Naive B cell (primary cell): ENCODE measurements at regions not wholly inside any gene's neighbourhood (a gene's known extent, or its start where the extent isn't known, plus 50 kb on each side); places are given as distances from the start of the nearest gene placed in this dataset.
"Not testable (repeated sequence)": the region's sequence is repeated elsewhere in the genome, so short reads cannot be mapped to it uniquely, and the experiment has no call there.

Experiments used
- ATAC-seq, 2 donors: fragments of 150-1000 bp; cut with Tn5 transposase; 2 replicates each; pipeline ENCODE4 v1.10.0; 2021; ENCODE audit warnings: low read depth in 2 of 2, mild to moderate bottlenecking in 2 of 2, moderate library complexity in 2 of 2
- DNase-seq: peaks from one replicate; pipeline ENCODE4 v3.0.0; 2022
- H3K27ac Mint-ChIP-seq, 6 donors: one replicate each; pipeline ENCODE4 v1.8.0; 2020 to 2022; ENCODE audit warnings: mild to moderate bottlenecking in 6 of 6, mixed read lengths in 6 of 6, moderate library complexity in 5 of 6, inconsistent platforms in 2 of 6
- H3K27me3 Mint-ChIP-seq, 3 donors: one replicate each; pipeline ENCODE4 v1.8.0; 2021 to 2022; ENCODE audit warnings: mixed read lengths in 3 of 3, mild to moderate bottlenecking in 1 of 3
- H3K36me3 Mint-ChIP-seq, 2 donors: one replicate each; pipeline ENCODE4 v1.8.0; 2020 to 2022; ENCODE audit warnings: mixed read lengths in 2 of 2, inconsistent platforms in 1 of 2, mild to moderate bottlenecking in 1 of 2
- H3K4me1 Mint-ChIP-seq, 3 donors: one replicate each; pipeline ENCODE4 v1.8.0; 2020 to 2022; ENCODE audit warnings: mixed read lengths in 3 of 3, inconsistent platforms in 1 of 3, mild to moderate bottlenecking in 1 of 3, moderate library complexity in 1 of 3
- H3K4me3 Mint-ChIP-seq, 8 donors: one replicate each; pipeline ENCODE4 v1.8.0; 2020 to 2022; ENCODE audit warnings: mild to moderate bottlenecking in 8 of 8, mixed read lengths in 8 of 8, moderate library complexity in 8 of 8, inconsistent platforms in 2 of 8
- H3K9me3 Mint-ChIP-seq, 7 donors: one replicate each; pipeline ENCODE4 v1.8.0; 2020 to 2022; ENCODE audit warnings: mixed read lengths in 7 of 7, mild to moderate bottlenecking in 5 of 7, inconsistent platforms in 2 of 7, moderate library complexity in 1 of 7

DNA sequence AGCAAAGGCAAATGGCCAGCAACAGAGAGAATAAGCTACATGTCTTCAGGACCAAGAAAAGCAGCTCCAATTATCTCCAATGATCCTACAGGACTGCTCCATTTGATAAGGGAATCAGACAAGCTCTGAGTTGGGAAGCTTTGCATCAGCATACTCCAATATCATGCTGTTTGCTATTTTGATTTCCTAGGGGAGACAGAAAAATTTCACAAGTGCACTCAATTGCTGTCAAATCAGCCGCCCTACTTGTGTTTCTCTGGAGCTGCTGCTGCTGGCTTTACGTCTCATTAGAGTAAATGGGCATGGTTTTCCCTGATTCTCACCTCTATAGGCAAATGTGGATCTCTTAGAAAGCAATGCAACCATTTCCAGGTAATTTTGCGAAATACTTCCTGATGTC lies 201.7 kb downstream of the PRELID2 start:
- peaks cover 0 to 2% (median 0%) of the 10 kb centered on the region in 7 donors for H3K9me3 Mint-ChIP-seq
- no peaks in the 10 kb centered on the region for H3K36me3 Mint-ChIP-seq

DNA sequence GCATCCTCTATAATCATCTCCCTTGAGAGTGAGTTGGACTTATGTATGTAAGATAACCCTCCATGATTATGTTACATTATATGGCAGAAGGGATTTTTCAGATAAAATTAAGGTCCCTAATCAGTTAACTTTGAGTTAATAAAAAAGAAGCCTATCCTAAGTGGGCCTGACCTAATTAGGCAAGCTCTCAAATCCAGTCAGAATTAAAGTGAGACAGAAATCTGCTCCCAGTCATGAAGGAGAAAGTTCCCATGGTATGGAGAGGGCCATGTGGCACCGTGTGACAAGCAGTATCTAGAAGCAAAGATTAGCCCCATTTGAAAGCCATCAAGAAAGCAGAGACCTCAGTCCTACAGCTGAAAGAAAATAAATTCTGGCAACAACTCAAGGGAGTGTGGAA lies 202.4 kb downstream of the PRELID2 start:
- DNase-seq (no peak), ATAC-seq (no peak)
- peaks cover 0 to 5% (median 0%) of the 10 kb centered on the region in 3 donors for H3K27me3 Mint-ChIP-seq
- H3K4me1 Mint-ChIP-seq: no peaks in the 10 kb centered on the region
- no peak overlapping the region for H3K4me3 Mint-ChIP-seq
- H3K9me3 Mint-ChIP-seq: no peaks in the 10 kb centered on the region
- no peak overlapping the region for H3K27ac Mint-ChIP-seq
- no peaks in the 10 kb centered on the region for H3K36me3 Mint-ChIP-seq

More for the DNA sequence above, 201.7 kb downstream of the PRELID2 start:
- Mint-ChIP-seq H3K27ac (no peak overlapping the region), H3K4me1 (no peaks in the 10 kb centered on the region), H3K4me3 (no peak overlapping the region), H3K27me3 (peaks cover 0 to 5% (median 0%) of the 10 kb centered on the region in 3 donors)
- ATAC-seq (no peak), DNase-seq (no peak)

DNA sequence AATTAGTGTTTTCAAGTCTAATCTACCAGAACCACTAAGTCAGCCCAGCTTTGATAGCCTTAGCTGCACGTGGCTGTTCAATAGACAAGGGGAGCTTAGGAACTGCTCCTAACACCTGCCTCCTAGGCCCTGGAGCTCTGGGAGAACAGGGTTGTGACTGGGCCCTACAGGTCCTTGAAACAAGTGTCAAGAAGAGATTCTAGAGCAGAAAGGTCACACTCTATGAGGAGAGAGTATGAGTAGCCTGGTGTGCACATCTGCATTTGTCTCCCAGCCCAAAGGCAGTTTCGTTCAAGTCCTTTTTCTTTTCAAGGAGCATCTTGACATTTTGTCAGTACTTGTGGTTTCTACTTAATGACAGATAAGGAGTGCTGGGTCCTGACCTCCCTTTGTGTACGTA lies 206.1 kb downstream of the PRELID2 start:
- Mint-ChIP-seq H3K4me3 (no peak overlapping the region), H3K9me3 (peaks cover 0 to 4% (median 2%) of the 10 kb centered on the region in 7 donors), H3K36me3 (no peaks in the 10 kb centered on the region), H3K4me1 (no peaks in the 10 kb centered on the region), H3K27me3 (peaks cover 0 to 1% (median 0%) of the 10 kb centered on the region in 3 donors), H3K27ac (no peak overlapping the region)
- DNase-seq (no peak), ATAC-seq (no peak)

DNA sequence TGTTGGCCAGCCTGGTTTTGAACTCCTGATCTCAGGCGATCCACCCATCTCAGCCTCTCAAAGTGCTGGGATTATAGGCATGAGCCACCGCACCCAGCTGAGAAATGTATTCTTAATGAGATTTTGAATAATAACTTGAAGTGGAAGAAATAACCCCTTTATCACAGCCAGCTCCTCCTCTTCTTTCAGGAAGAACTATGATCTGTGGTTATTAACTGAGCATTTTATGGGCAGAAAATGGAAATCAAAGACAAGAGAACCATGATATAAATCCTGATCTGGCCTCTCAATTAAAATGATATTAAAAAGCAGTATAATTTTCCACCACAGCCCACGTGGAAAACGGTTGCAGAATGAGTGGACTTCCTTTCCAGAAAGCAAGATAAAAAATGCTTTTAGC lies 206.6 kb downstream of the PRELID2 start:
- Mint-ChIP-seq H3K4me1 (no peaks in the 10 kb centered on the region), H3K27me3 (no peaks in the 10 kb centered on the region), H3K4me3 (no peak overlapping the region), H3K27ac (no peak overlapping the region), H3K9me3 (peaks cover 0 to 7% (median 5%) of the 10 kb centered on the region in 7 donors), H3K36me3 (no peaks in the 10 kb centered on the region)
- no peak for DNase-seq
- ATAC-seq: no peak

DNA sequence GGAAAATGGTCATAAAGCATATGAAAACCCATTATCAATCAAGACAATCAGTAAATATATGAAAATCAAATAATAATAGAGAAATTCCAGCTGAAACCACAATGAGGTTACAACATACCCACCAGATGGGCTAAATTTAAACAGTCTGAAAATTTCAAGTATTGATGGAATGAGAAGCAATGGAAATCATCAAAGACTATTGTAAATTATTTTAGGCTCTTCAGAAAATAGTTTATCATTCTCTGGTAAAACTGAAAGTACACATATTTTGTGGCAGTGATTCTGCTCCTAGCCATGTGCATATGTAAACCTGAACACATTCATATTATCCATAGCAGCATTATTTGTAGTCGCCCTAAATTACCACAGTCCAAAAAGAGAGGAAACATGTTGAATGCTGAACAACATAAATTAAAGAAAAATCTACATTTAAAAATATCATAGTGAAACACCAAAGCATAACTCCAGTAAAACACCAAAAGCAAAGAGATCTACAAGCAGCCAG lies 215.3 kb downstream of the PRELID2 start:
- H3K9me3 Mint-ChIP-seq: peaks cover 3 to 30% (median 11%) of the 10 kb centered on the region in 7 donors
- H3K4me1 Mint-ChIP-seq: no peaks in the 10 kb centered on the region
- DNase-seq (no peak), ATAC-seq (no peak)
- H3K27ac Mint-ChIP-seq: no peak overlapping the region
- no peaks in the 10 kb centered on the region for H3K27me3 Mint-ChIP-seq
- no peak overlapping the region for H3K4me3 Mint-ChIP-seq
- no peaks in the 10 kb centered on the region for H3K36me3 Mint-ChIP-seq

DNA sequence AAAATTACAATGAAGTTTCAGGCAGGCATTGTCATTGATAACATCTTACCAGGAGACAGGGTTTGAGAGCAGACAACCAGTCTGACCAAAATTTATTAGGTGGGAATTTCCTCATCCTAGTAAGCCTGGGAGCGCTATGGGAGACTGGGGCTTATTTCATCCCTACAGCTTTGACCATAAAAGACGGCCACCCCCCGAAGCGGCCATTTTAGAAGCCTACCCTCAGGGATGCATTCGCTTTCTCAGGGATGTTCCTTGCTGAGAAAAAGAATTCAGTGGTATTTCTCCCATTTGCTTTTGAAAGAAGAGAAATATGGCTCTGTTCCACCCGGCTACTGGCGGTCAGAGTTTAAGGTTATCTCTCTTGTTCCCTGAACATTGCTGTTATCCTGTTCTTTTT lies 218.4 kb downstream of the PRELID2 start:
- not testable (repeated sequence) for H3K27ac Mint-ChIP-seq, H3K27me3 Mint-ChIP-seq, DNase-seq, H3K4me1 Mint-ChIP-seq, ATAC-seq, H3K4me3 Mint-ChIP-seq, H3K36me3 Mint-ChIP-seq
- H3K9me3 Mint-ChIP-seq: peaks cover 3 to 27% (median 11%) of the 10 kb centered on the region in 7 donors

DNA sequence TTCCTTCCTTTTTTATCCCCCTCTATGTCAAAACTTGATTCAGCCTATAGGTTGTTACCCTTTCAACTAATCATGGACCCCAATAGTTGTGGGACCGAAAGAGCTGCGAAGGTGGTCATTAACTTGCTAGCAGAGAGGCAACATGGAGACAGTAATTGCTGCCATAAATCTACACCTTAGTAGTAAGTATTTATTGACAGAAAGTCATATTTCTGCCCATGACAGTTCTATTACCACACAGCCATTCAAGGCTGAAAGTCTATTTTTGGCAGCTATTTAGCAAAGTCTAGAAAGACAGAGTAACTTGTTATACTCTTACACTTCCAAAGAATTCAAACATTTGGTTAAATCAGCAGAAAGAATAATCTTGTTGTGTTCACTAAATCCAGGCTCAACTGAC lies 236.2 kb downstream of the PRELID2 start:
- Mint-ChIP-seq H3K27ac (no peak overlapping the region), H3K4me1 (no peaks in the 10 kb centered on the region), H3K27me3 (no peaks in the 10 kb centered on the region), H3K4me3 (no peak overlapping the region), H3K36me3 (no peaks in the 10 kb centered on the region), H3K9me3 (peaks cover 0 to 13% (median 4%) of the 10 kb centered on the region in 7 donors)
- no peak for ATAC-seq
- no peak for DNase-seq

DNA sequence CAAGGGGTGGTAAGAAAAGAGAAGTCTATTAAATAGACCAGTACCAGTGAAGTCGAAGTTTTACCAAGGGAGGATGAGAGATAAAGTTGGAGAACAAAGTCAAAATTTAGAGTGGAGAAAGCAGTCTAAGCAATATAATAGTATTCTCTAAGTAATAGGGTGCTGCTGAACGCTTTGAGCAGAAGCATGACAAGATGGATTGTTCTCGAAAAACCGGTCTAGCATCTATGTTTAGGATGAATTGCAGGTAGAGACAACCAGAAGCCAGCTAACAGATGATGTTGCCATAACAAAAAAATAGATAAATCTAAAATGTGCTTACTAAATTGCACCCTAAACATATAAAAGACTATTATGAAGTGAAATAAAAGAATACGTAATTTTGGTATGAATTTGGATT lies 237.0 kb downstream of the PRELID2 start:
- ATAC-seq (no peak), DNase-seq (no peak)
- no peak overlapping the region for H3K4me3 Mint-ChIP-seq
- no peaks in the 10 kb centered on the region for H3K27me3 Mint-ChIP-seq
- no peak overlapping the region for H3K27ac Mint-ChIP-seq
- no peaks in the 10 kb centered on the region for H3K36me3 Mint-ChIP-seq
- H3K4me1 Mint-ChIP-seq: no peaks in the 10 kb centered on the region
- H3K9me3 Mint-ChIP-seq: peaks cover 0 to 13% (median 1%) of the 10 kb centered on the region in 7 donors

DNA sequence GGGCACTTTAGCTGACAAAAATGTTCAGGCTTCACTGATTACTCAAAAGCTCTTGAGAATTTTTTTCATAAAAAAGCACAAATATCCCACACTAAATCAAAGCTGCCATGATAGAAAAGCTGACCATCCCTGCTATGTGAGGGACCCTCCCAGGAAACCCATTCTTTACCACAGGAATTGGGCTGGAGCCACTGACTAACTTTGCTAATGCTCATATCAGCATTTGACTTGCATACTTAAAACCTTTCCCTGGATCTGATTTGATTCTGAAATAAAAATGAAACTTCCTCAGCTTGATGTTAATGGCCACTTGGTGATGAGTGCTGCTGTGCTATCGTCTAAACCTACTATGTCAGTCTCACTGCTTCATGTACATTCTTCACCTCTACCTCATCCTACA lies 243.6 kb downstream of the PRELID2 start:
- H3K27me3 Mint-ChIP-seq: no peaks in the 10 kb centered on the region
- no peak overlapping the region for H3K4me3 Mint-ChIP-seq
- H3K4me1 Mint-ChIP-seq: no peaks in the 10 kb centered on the region
- ATAC-seq: no peak
- H3K27ac Mint-ChIP-seq: no peak overlapping the region
- no peak for DNase-seq
- no peaks in the 10 kb centered on the region for H3K36me3 Mint-ChIP-seq
- H3K9me3 Mint-ChIP-seq: peaks cover 0 to 6% (median 2%) of the 10 kb centered on the region in 7 donors

DNA sequence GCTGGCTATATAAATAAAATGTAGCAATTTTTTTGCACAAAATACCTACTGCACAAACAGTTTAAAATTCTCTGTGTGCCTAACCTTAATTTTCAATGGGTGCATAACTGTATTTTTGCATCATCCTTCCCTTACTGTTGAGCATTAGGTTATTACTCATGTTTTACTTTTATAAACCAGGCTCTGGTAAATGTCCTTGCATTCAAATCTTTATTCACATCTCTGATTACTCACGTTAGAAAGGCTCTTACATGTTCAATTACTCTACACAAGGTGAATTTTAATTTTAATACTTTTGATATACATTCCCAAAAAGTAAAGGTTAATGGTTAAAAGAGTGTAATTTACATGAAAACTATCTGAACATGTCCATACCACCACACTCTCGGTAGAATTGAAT lies 246.1 kb downstream of the PRELID2 start:
- ATAC-seq: no peak
- Mint-ChIP-seq H3K27ac (no peak overlapping the region), H3K4me1 (no peaks in the 10 kb centered on the region), H3K27me3 (no peaks in the 10 kb centered on the region), H3K9me3 (peaks cover 0 to 9% (median 5%) of the 10 kb centered on the region in 7 donors), H3K36me3 (no peaks in the 10 kb centered on the region), H3K4me3 (no peak overlapping the region)
- DNase-seq: no peak

DNA sequence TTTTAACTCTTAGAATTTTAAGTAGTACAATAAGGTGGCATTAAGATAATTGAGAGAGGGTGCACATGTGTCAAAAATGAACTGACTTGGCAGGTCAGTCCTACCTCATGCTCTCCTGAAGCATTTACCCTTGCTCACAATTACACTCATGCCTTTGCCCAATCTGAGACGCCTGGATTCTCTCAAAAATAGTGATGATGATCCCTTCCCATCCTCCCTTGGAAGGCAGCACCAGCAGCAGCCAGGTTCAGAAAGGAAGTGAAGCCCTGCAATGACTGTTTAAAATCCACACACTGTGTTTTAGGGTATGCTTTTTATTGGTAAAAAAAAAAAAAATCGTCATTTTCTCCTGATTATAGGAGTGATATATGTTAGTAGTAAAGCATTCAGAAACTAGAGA lies 246.6 kb downstream of the PRELID2 start:
- no peaks in the 10 kb centered on the region for H3K36me3 Mint-ChIP-seq
- H3K4me3 Mint-ChIP-seq: no peak overlapping the region
- no peaks in the 10 kb centered on the region for H3K27me3 Mint-ChIP-seq
- DNase-seq (no peak), ATAC-seq (no peak)
- peaks cover 0 to 12% (median 5%) of the 10 kb centered on the region in 7 donors for H3K9me3 Mint-ChIP-seq
- H3K27ac Mint-ChIP-seq: no peak overlapping the region
- H3K4me1 Mint-ChIP-seq: no peaks in the 10 kb centered on the region

DNA sequence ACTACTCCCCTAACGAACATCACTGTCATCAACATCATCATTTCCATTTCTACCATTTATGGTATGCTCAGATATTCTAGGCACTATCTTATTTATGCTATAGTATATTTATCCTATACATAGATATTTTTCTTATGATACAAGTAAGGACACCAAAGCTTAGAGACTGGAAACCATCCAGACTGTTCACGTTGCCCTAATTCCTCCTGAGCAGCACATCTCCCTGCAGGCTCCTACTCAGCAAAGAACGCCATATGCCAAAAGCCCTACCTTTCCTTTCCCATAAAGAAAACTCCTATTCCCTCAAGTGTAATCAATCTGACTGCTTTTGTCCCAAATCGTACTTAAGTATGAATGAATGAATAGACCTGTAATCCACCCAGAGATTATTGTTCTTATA lies 247.0 kb downstream of the PRELID2 start:
- Mint-ChIP-seq H3K4me3 (no peak overlapping the region), H3K27ac (no peak overlapping the region), H3K36me3 (no peaks in the 10 kb centered on the region), H3K27me3 (no peaks in the 10 kb centered on the region), H3K9me3 (peaks cover 0 to 15% (median 5%) of the 10 kb centered on the region in 7 donors), H3K4me1 (no peaks in the 10 kb centered on the region)
- ATAC-seq: no peak
- no peak for DNase-seq

DNA sequence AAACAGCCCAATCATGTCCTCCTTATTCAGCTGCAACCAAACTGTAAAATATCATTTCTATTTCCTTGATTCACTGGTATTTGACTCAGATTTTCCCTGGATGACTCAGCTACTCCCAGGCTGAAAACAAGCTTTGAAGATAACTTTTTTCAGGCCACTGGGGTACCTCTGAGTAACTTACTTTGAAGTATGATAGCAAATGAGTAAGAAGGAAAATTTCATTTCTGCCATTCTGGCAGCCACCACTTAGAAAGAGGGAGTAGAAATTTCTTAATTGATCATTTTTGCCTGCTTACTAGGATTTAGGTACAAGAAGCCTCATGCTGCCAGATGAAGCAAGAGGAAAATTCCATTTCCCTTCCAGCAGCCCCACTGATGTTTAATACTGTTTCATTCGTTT lies 247.4 kb downstream of the PRELID2 start:
- peaks cover 0 to 15% (median 5%) of the 10 kb centered on the region in 7 donors for H3K9me3 Mint-ChIP-seq
- ATAC-seq (no peak), DNase-seq (no peak)
- no peak overlapping the region for H3K27ac Mint-ChIP-seq
- no peaks in the 10 kb centered on the region for H3K4me1 Mint-ChIP-seq
- H3K36me3 Mint-ChIP-seq: no peaks in the 10 kb centered on the region
- H3K4me3 Mint-ChIP-seq: no peak overlapping the region
- no peaks in the 10 kb centered on the region for H3K27me3 Mint-ChIP-seq

DNA sequence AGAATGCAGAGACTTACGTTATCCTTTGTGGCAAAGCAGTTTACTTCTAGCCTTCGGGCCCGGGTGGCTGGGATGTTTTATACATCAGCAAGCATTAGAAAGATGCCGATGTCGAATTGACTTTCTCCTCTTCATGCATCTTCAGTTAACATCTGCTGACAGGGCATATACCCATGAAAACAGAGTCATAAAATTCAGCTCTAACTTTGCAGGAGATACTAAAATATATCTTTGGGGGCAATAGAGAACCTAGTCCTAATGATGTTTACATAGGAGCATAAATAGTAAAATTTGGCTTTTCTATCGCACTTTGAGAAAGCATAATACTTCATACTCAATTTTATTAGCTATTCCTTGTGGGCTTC lies 247.9 kb downstream of the PRELID2 start:
- H3K9me3 Mint-ChIP-seq: peaks cover 2 to 15% (median 8%) of the 10 kb centered on the region in 7 donors
- ATAC-seq: no peak
- no peak overlapping the region for H3K27ac Mint-ChIP-seq

More for the DNA sequence above, 247.9 kb downstream of the PRELID2 start:
- H3K27me3 Mint-ChIP-seq: no peaks in the 10 kb centered on the region
- no peak for DNase-seq
- no peaks in the 10 kb centered on the region for H3K4me1 Mint-ChIP-seq
- no peak overlapping the region for H3K4me3 Mint-ChIP-seq
- H3K36me3 Mint-ChIP-seq: peaks cover under 1 to 2% of the 10 kb centered on the region in 2 donors
